Transverse colon (tissue), 4 donors: ENCODE measurements at regions not wholly inside any gene's neighbourhood (a gene's known extent, or its start where the extent isn't known, plus 50 kb on each side); places are given as distances from the start of the nearest gene placed in this dataset.

Experiments
- DNase-seq: peaks from one replicate; pipeline ENCODE4 v3.0.0-alpha.2; 2019
- H3K27ac ChIP-seq, 4 donors: fragments of 200-600 bp; sonication (generic); 2 replicates each; pipeline ENCODE4 v1.5.1; 2016 to 2018; ENCODE audit warnings: inconsistent platforms in 4 of 4
- H3K27me3 ChIP-seq: fragments of 200-600 bp; sonication (generic); 2 replicates; pipeline ENCODE4 v1.5.1; 2017; ENCODE audit warnings: inconsistent platforms
- H3K36me3 ChIP-seq, 4 donors: fragments of 200-600 bp; sonication (generic); 2 replicates each; pipeline ENCODE4 v1.5.1; 2017 to 2019; ENCODE audit warnings: inconsistent platforms in 4 of 4
- H3K4me1 ChIP-seq, 4 donors: fragments of 200-600 bp; sonication (generic); 2 replicates each; pipeline ENCODE4 v1.5.1; 2017 to 2020; ENCODE audit warnings: inconsistent platforms in 4 of 4
- H3K4me3 ChIP-seq, 4 donors: fragments of 200-600 bp; sonication (generic); 1 replicate in 1 of 4; 2 replicates in 3 of 4; pipeline versions ENCODE4 v1.5.1 to v1.6.1; 2017 to 2019; ENCODE audit warnings: inconsistent platforms in 4 of 4
- H3K9me3 ChIP-seq, 2 donors: fragments of 200-600 bp; sonication (generic); 2 replicates each; pipeline ENCODE4 v1.5.1; 2017 to 2019; ENCODE audit warnings: inconsistent platforms in 2 of 2
- CTCF ChIP-seq, 5 experiments: fragments of 200-600 bp in 3 of 5; fragments of 450-650 bp in 2 of 5; sonication (generic) in 3 of 5; IDR thresholded peaks; 1 replicate in 2 of 5; 2 replicates in 3 of 5; pipeline ENCODE4 v1.5.1; 2016 to 2017; ENCODE audit warnings: antibody characterized with exemption in 5 of 5, inconsistent platforms in 3 of 5, mild to moderate bottlenecking in 2 of 5, moderate library complexity in 1 of 5
- EP300 ChIP-seq: sonication (generic); formaldehyde crosslinking; IDR thresholded peaks from one replicate; pipeline ENCODE4 v1.6.1; 2017; ENCODE audit warnings: antibody characterized with exemption, low read depth
- POLR2A ChIP-seq: fragments of 450-650 bp; IDR thresholded peaks from one replicate; pipeline ENCODE4 v1.6.1; 2016; ENCODE audit warnings: antibody characterized with exemption, mild to moderate bottlenecking, moderate library complexity
- POLR2AphosphoS5 ChIP-seq, 3 donors: sonication (generic); formaldehyde crosslinking; IDR thresholded peaks; one replicate each; pipeline ENCODE4 v1.6.1; 2016; ENCODE audit warnings: antibody characterized with exemption in 3 of 3
- WGBS, 2 donors: methylation state at CpG; one replicate each; pipeline ENCODE4 v1.1.5; 2018; ENCODE audit warnings: low coverage in 1 of 2; 5-methylcytosine and 5-hydroxymethylcytosine counted together
- in situ Hi-C, 4 donors: fragments of 200-750 bp; cut with MboI; loops; one replicate each; pipeline versions ENCODE4 v1.15.0 to v1.15.1; 2017; ENCODE audit warnings: low sequenced_read_pairs in 3 of 4, low pct_ligation_motif_present in 1 of 4, low pct_unique_long_range_greater_than_20kb in 1 of 4
- intact Hi-C: fragments of 100-400 bp; cut with DNase I; formaldehyde crosslinking; loops from one replicate; pipeline ENCODE4 v1.15.1; 2023; ENCODE audit warnings: low total_unique reads

GRCh38 chr14:80336608-80337106 is 125.4 kb upstream of the DIO2 start:
- in situ Hi-C loops (no loop called here), intact Hi-C loops (no loop called here)
- no peaks in the 10 kb centered on the region for H3K27me3 ChIP-seq
- H3K4me3 ChIP-seq = no peak overlapping the region
- DNase-seq = no peak
- H3K27ac ChIP-seq = no peak overlapping the region
- TF ChIP-seq POLR2A = no peak
- no peak for TF ChIP-seq EP300
- TF ChIP-seq POLR2AphosphoS5 (IDR thresholded peaks at IDR 0.05) = no peak
- TF ChIP-seq CTCF (IDR thresholded peaks at IDR 0.05) = no peak
- H3K36me3 ChIP-seq = no peaks in the 10 kb centered on the region
- H3K9me3 ChIP-seq = no peaks in the 10 kb centered on the region
- no peaks in the 10 kb centered on the region for H3K4me1 ChIP-seq
- 53 to 65% methylated on average over 2 of the region's 2 CpGs for WGBS, 2 donors

GRCh38 chr14:80325688-80326087 is 114.4 kb upstream of the DIO2 start:
- no peaks in the 10 kb centered on the region for H3K27me3 ChIP-seq
- WGBS, 2 donors = 28 to 67% methylated on average over 1 of the region's 1 CpG
- H3K4me1 ChIP-seq = peaks cover 0 to 3% (median 0%) of the 10 kb centered on the region in 4 donors
- intact Hi-C loops (no loop called here), in situ Hi-C loops (no loop called here)
- no peaks in the 10 kb centered on the region for H3K36me3 ChIP-seq
- TF ChIP-seq POLR2AphosphoS5 (IDR thresholded peaks at IDR 0.05) (no peak), POLR2A (no peak), CTCF (IDR thresholded peaks at IDR 0.05) (no peak), EP300 (no peak)
- no peak for DNase-seq
- no peaks in the 10 kb centered on the region for H3K9me3 ChIP-seq
- H3K27ac ChIP-seq = no peak overlapping the region
- H3K4me3 ChIP-seq = no peak overlapping the region

- no peaks in the 10 kb centered on the region for H3K27me3 ChIP-seq
- no peak for DNase-seq
- no peak overlapping the region for H3K27ac ChIP-seq
- intact Hi-C loops (no loop called here), in situ Hi-C loops (no loop called here)
- TF ChIP-seq POLR2A (no peak), POLR2AphosphoS5 (IDR thresholded peaks at IDR 0.05) (no peak), CTCF (IDR thresholded peaks at IDR 0.05) (no peak), EP300 (no peak)
- H3K4me3 ChIP-seq = no peak overlapping the region
- 85% methylated on average over 3 to 6 of the region's 6 CpGs for WGBS, 2 donors
- peaks cover 0 to 3% (median 0%) of the 10 kb centered on the region in 4 donors for H3K4me1 ChIP-seq
- no peaks in the 10 kb centered on the region for H3K9me3 ChIP-seq
- no peaks in the 10 kb centered on the region for H3K36me3 ChIP-seq
These were observed 113.8 kb upstream of the DIO2 start for GRCh38 chr14:80325112-80325511.

GRCh38 chr14:80324649-80325048 is 113.3 kb upstream of the DIO2 start:
- Histone ChIP-seq H3K36me3 (no peaks in the 10 kb centered on the region), H3K27ac (no peak overlapping the region), H3K4me3 (no peak overlapping the region), H3K27me3 (no peaks in the 10 kb centered on the region), H3K4me1 (peaks cover 0 to 3% (median 0%) of the 10 kb centered on the region in 4 donors), H3K9me3 (no peaks in the 10 kb centered on the region)
- 53 to 70% methylated on average over 3 of the region's 3 CpGs for WGBS, 2 donors
- TF ChIP-seq CTCF (IDR thresholded peaks at IDR 0.05) (no peak), POLR2AphosphoS5 (IDR thresholded peaks at IDR 0.05) (no peak), POLR2A (no peak), EP300 (no peak)
- in situ Hi-C loops = no loop called here
- intact Hi-C loops = no loop called here
- no peak for DNase-seq
